ENCODE measurements at regions not wholly inside any gene's neighbourhood (a gene's known extent, or its start where the extent isn't known, plus 50 kb on each side); places are given as distances from the start of the nearest gene placed in this dataset.
A peak's percentile ranks its signal among the peaks of the same experiment; 100 is the strongest.

DNA sequence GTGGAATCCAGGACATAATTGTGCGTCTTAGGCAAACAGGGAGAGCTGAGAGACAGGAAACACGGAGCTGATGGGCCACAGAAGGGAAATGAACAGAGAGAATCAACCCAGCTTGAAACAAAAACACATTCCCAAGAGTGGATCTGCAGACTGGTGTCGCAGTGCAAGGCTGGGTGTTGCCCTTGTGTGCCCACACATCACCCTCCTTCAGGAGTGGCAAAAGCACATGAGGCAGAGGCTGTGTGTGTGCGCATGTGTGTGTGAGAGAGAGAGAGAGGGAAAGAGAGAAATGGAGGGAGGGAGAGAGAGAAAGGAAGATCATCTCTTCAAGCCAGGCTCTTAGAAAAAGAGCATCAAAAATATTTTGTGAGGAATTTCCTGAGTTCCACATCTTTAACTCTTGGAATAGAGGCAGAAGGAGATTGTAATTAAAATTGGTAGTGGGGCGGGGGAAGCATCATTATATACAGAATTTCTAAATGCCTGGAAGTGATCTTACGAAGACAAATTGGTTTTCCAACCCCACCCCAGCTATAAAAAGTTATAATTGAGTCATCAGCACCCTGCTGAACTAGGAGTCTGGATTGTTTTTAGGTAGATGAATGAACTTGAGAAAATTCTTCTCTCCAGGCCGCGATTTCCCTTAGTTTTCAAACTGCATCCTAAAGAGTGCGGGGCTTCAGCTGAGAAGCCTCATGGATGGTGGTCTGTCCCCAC lies 480.7 kb downstream of the NPHP4 start:
- no peak for DNase-seq

DNA sequence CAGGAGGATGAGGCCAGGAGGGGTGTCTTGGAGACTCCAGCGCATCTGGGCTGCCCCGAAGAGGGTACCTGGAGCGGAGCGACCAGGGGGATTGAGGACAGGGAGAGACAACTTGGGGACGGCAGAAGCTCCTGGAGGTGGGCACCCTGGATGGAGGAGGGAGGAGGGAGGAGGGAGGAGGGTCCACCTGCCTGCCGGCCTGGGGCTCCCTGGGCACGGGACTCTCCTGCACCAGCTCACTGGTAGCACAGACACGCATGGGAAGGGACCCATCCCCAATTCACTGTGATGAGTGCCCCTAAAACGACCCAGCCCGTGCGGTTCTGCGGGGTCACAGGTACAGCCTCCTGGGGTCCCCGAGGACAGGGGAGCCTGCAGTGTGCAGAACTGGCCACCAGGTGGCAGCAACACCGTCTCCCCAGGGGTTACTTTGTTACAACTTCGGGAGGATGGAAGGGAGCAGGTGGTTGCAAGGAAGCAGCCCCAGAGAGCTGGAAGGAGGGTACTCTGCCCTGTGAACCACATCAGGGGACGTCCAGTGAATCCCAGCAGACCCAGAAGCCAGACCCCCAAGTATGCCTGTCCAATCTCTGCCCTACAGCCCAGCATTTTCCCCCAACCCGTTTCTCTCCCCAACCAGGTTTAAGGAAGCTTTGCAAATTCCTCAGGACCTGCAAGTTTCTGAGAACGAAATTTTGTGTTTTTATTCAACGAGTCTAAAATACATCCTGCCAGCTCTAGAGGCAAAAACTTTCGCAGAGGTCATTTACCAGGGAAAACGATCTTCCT lies 482.4 kb downstream of the NPHP4 start:
- DNase-seq = peak; percentile 25

DNA sequence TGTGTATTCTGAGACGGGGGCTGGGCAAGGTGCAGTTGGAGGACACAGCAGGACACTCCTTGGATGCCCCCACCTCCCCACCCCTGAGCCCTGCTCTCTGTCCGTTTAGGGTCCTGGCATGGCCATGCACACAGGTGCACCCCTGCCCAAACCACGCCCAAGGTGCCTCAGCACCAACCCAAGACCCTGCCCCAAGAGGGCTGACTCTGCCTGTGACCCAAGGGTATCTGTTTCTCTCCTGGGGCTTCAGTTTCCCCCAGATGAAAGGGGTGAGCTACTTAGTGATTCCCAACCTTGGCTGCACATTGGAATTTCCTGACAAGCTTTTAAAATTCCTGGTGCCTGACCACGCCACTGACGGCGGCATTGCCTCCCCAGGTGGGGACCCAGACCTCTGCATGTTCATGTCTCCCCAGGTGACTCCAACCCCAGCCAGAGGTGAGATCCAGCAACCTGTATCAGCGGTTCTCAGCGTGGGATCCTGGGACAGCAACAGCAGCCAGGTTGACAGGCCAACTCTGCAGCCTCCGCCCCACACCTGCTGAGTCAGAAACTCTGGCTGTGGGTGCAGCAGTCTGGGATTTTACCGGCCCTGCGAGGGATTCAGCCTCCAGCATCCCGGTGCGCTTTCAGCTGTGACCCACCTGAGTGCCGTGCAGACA lies 483.4 kb downstream of the NPHP4 start:
- DNase-seq = no peak

DNA sequence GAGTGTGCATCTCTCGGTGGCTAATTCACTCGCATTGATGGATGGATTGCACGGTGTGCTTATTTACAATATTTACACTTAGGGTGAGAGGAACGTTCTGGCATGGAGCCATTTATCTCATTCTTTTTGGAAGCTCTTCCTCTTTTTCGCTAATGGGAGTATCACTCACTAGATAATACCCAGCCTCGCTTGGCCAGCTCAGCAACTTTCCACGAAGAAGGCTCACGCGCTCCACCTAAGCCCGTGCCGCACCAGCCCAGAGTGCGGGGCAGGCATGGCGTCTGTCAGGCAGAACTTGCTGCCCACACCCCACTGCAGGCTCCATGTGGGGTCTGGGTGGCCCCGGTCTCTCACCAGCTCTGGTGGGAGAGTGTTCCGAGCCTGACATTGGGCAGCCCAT lies 484.9 kb downstream of the NPHP4 start:
- no peak for DNase-seq

DNA sequence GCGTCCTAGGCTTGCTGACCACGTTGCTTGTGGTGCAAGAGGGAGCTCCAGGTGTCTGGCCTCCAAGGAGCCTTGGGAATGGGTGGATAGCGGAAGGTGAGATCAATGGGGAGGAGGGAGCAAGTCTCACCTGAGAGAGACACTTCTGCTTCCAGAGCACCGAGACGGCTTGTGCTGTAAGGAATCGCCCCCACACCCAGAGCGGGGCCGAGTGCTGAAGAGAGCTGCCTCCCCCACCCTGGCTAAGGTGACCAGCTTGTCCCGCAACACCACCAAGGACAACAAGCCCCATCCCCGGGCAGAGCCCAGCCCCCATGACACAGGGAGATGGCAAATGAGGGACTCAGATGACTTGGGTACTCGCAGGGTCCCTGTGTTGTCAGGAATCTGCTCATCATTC lies 485.6 kb downstream of the NPHP4 start:
- no peak for DNase-seq

DNA sequence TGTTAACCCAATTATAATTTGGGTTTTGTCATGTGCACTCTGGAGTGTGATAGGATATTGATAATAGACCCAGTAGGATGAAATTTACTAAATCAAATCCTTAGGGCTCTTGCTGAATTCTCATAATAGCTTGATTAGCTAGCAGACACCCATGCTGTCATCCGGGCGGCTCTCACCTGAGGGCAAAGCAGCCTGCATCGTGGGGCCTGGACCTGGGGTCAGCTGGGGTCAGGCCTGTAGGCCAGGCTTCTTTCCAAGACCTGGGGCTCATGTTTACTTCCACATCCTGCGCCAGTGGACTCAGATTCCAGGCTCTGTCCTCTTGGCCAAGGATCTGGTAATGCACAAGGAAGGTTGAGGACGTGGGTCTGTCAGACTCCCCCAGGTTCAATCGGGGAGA lies 486.3 kb downstream of the NPHP4 start:
- no peak for DNase-seq

DNA sequence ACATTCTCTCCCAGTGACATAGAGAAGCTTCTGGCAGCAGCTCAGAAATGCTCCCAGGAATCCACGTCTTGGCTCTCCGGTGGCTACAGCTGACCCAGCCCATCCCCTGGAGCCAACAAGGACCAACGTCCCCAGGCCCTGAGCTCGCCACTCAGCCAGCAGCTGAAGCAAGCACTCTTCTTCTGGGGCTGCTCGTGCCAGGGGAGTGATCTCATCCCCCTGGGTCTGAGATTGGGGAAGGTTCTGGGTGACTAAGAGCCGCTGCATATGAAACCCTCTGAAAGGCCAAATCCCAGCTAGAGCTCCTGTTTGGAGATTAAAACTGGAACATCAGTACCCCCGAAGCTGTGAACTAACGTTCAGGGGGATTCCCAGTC lies 487.9 kb downstream of the NPHP4 start:
- no peak for DNase-seq

DNA sequence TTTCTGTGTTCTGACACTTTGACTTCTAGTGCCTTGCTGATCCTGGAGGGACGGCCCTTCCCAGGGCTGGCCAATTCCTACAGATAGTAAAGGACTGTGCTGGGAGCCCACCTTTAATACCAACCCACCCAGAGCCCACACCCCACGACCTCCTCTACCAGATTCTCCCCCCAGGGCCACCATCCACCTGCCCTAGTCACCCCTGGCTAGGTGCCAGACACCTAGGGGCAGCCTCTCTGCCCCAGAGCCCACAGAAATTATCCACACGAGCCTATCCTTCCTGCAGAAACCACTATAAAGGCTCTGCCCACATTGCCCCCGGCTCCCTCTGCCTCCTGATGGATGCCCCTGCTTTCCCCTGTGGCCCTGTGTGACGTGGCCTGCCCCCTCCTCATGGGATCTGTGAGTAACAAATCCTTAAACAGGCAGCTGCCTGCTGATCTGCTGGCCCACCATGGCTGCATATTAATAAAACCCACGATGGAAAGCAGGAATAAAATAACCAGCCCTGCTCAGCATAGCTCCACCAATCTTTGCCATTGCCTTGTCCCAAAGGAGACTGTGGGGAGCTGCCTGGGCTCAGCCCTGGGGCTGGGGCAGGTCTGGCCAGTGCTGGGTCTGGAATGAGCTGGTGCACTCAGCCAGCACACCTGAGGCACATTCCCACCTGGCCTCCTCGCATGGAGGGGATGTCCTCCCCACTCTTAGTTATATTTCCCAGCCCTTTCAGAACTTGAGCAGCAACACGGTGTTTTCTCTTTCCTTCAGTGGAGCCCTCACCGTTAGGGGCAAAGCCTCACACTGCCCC lies 488.5 kb downstream of the NPHP4 start:
- no peak for DNase-seq

DNA sequence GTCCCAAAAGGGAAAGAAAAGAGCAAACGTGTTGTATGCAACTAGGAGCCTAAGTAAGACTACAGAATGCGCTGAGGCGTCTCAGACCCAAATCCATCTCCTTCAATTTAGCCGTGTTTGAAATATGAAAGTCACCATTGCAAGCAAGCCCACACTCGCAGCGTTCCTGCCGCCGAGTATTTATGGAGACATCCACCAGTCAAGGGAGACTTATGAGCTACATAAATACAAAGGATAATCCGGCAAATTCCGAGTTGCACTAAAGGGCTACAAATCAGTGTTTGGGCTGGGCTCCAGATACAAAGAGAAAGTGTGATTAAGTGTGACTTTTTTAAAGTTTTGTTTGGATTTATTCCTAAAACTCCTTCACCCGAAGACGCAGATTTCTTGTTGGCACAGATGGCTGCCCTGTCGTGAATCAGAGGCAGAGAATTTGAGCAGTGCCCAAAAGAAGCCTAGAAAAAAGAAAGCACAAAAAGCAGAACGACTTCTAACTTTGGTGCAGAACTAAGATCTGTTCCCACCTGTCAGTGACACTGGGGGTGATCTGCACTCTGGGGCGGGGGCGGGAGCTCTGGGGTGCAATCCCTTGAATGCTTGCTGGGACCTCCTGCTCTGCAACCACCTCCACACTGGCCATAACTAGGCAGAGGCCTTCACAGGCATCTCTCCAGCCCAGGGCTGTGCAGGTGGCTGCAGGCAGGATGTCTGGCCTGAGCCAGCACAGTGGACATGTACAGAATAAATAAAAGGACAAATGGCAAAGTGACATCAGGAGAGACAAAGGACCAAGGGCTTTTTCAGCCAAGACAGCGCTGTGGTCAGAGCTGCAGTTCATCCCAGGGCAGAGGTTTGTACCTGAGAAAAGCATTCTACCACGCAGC lies 489.7 kb downstream of the NPHP4 start:
- DNase-seq = no peak

DNA sequence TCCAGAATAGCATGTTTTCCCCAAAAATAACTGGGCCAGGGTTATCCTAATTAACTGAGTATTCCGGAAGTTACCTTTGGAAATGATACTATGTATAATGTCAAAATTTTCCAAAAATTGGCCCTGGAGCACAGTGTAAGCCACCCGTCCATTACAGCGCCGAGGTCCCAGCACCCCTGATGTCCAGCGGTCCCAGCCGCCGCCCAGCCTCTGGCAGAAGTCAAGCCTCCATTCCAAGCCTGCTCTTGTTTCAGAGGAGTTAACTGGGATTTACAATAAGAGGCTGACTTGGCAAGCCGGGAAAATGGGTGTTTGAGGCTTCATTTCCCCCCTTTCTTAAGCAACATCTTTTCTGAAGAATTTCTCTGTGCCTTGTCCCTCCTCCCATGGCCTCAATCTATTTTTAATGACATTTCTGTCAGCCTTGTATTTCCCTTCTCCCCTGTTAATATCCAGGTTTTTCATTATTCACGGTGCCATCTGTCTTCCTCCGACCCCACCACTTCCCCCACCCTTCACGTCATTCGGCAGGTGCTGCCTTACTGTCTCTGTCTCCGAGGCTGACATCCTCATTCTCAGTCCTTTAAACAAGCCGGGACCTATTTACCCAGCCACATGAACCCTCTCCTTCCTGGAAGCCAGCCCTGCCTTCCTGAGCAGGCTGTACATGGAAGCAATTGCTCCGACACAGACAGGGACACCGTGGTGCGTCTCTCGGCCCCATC lies 490.9 kb downstream of the NPHP4 start:
- no peak for DNase-seq

DNA sequence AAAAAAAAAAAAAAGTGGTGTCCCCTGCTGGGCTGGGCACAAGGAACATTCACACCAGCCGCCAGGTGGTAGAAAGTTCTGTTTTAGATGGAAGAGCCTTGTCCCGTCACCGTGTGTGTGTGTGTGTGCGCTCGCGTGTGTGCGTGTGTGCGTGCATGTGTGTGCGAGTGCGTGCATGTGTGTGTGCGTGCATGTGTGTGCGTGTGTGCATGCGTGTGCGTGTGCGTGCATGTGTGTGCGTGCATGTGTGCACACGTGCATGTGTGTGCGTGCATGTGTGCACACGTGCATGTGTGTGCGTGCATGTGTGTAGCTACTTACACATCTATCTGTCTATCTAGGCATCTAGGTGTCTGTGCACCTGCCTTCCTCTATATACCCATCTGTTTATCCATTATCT lies 491.7 kb downstream of the NPHP4 start:
- no peak for DNase-seq

DNA sequence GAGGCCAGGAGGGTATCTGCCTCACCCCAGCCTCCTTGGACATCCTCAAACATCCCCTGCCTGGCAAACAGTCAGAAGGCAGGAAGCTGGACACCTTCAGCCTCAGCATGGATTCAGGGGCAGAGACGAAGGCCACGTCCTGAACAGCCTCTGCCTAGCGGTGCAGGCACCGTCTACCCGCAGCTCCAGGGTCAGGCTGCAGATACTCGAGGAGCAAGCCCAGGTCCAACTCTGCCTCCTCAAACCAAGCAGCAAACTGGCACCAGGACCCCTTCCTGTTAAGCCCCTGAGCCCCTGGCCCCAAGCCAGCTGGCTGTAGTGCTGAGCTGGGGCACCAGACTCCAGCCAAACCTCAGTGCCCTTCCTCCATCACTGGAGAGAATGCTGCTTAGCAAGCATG lies 494.7 kb downstream of the NPHP4 start:
- no peak for DNase-seq

DNA sequence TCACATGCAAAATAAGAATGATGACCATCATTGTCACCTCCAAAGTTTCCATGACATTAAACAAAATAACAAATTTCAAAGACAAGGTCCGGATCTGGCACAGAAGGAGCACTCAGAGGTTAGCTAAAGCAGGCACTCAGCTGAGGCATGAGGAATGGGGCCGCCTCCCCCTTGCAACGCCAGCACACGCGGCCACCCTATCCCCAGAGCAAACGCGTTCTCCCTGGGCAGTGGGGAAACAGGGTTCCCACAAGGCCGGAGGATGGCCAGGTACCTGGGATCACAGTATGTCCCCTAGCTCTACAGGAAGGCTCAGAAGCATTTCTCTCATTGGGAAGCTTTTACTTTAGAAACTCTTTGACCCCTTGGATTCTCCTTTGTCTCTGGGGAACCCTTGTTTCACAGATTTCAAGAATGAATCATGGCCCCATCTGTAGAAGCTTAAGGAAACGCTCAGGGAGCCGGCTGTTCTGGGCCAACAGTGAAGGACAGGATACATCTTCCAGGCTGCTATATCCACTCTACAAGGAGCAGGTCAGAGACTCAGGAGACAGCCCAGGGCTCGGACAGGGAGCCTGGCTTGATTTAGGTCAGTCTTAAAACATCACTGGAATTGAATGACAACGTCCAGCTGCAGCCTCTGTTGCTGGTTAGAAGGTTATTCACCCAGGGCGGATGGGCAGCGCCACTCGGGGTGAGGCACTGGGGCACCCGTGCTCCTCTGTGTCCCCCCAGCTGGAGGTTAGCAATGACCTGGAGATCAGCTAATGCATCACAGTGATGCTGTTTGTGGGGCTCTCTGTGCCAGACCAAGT lies 496.4 kb downstream of the NPHP4 start:
- DNase-seq = no peak

DNA sequence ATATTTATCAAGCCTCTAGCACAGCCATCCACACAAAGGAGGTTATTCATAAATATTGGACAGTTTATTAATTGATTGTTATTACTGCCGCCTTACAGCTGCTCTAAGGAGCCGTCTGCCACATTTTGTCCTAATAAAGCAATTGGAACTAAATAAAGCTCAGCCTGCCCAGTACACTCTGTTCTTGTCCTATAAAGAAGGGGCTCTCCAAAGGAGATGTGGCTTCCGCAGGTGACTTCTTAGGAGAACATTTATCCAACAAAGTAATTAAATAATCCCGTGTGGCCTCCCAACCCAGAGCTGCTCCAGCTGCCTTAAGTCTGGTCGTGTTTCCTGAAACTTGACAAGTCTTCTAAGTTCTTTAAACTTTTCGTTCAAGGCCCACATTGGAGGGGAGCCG lies 497.7 kb downstream of the NPHP4 start:
- no peak for DNase-seq

DNA sequence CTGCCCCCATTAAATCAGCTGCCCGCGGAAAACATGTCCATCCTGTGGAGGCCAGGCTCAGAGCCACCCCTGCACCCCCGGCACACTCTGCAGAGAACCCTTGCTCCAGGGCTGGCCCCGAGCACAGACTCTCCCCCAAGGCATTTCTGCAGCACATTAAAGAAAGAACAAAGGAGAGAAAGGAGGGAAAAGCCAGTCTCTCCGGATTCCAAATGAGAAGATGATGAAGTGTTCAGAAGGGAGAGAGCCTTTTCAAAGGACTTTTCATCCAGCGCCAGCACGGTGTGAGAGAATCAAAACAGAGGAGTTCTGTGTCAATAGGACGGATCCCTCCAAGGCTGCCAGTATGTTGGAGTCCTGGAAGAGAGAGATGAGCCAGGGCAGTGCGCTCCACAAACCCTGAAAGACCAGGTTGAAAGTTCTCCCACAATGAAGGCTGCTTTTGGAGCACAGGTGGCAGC lies 498.3 kb downstream of the NPHP4 start:
- no peak for DNase-seq

DNA sequence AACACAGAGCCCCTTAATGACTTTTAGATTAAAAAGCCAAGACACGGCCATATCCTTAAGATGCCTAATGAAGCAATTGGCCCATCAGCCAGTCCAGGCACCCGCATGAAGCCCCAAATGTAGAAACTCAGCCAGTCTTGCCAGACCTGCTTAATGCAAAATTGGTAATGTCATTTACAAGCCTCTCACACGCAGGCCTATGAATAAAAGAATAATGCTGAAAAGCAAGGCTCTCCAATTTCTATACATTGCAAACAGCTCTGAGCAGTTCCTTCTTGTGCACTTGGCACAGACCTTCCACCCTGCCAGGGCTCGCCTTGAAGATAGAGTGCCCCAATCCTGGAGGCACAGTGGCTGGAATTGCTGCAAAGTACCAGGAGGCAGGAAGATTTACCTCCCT lies 498.9 kb downstream of the NPHP4 start:
- DNase-seq = no peak

DNA sequence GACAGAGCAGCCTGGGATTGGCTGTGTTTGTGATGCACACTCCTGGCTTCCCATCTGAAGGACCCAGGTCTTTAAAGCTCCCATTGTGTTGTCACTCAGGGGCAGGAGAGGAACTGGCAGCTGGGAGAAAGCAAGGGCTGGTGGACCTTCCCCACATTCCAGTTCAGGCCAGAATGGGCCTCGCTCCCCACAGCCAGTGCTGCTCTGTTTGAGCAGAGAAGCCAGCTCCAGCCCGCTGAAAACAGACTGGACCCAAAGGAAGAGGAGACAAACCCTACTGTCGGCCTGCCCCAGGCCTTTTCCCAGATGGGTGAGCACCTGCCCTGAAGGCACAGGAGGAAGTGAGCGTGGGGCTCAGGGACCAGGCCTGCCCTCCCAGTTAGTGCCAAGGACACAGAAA lies 499.4 kb downstream of the NPHP4 start:
- no peak for DNase-seq

DNA sequence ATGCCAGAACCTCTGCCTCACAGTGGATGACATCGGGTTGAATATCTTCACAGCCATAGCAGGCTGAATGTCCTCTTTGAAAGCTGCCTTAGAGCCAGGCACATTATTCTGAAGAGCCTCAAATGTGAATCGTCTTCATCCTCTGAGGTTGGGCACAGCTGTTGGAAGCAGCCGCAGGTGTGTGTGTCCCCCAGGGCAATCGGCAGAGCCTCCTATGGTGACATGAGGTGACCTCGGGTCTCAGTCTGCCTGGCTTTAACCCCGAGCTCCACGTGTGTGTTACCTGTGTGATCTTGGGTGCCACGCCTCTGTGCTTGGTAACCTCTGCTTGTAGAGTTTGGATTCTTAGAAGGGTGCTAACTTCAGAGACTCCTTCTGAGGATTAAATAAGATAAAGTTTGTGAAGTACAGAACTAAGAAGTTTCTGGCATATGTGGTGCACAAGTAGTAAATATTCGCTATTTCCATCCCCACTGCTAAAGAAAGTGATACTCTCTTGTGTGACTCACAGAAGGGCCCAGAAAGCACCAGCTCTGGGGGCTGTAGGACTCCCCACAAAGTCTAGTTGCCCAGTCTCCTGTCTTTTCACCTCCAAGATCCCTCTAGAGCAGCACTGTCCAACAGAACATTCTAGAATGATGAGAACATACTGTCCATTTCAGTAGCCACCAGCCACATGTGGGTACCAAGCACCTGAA lies 500.9 kb downstream of the NPHP4 start:
- no peak for DNase-seq

DNA sequence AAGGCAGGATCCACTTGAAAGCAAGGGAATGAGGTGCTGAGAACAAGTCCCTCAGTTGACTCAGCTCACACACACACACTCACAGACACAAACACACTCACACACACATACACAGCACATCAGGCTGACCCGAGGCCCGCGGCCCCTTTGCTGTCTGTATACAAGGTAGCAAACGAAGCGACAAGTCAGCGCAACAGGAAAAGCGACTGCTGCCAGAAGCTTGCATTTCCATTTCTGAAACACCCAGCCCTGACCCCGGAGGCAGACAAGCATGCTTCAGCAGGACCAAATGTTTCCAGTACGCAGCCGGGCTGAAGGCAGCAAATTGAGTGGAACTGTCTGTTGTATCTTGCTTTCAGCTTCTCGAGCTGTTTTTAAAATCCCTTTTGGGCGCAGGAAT lies 501.6 kb downstream of the NPHP4 start:
- DNase-seq = no peak

DNA sequence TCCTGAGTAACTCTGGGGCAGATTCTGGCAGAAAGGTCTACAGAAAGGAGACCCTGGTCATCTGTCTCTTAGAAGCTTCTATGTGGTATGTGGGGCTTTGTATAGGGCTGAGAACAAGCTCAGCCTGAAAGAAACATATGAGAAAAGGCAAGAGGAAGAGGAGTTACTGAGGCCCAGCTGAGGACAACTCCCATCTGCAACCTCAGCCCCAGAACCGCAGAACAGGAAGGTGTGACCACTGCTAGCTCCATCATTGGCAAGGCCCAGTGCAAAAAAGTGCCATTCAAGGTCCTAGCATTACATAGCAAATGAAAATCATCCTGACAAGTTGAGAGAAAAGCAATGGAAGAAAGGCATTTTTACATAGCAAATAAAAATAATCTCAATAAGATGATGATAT lies 503.8 kb downstream of the NPHP4 start:
- no peak for DNase-seq

Measured in NCI-H1436 (cell line).